ENCODE measurements at regions not wholly inside any gene's neighbourhood (a gene's known extent, or its start where the extent isn't known, plus 50 kb on each side); places are given as distances from the start of the nearest gene placed in this dataset.
A peak's percentile ranks its signal among the peaks of the same experiment; 100 is the strongest.

DNA sequence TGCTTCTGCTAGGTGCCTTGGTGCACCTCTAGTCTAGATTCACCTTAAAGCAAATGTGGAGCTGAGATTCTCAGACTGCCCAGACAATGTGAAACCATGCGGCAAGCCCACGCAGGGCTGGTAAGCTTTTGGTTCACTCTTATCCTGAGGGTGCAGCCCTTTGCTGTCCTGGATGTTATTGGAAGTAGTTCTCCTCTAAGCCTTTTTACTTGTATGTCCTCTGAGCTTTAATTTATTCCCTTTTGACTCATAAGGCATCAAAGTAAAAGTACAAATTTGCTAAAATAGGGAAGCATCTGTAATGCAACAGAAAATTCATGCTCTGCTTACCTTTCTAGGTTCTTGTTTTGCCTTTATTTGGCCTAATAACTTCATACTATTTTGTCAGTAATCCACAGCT is 186.8 kb downstream of the MACC1 start:
- H3K23ac ChIP-seq (ENCODE audit: insufficient read length) = no peak overlapping the region
- POLR2A ChIA-PET (ENCODE audit: partially characterized antibody) = interaction anchor here (0.8 to 1.1 kb wide), 2 partner anchors 82 to 96 kb away, joined by 3 to 4 read pairs; no protein-coding TSS in a partner anchor
- no peak overlapping the region for H2AFZ ChIP-seq (ENCODE audit: low read length)
- H3K4me1 ChIP-seq (replicated peaks in 1 of 4; ENCODE audit: control insufficient read depth in 3 of 4, insufficient read depth in 4 of 4, low read length in 3 of 4) = peaks cover 4 to 15% (median 7%) of the 10 kb centered on the region in 4 experiments
- WGBS, 2 experiments (ENCODE audit: extremely low coverage in 1 of 2, insufficient coverage in 1 of 2, insufficient read length in 1 of 2, insufficient replicate concordance in 2 of 2, low coverage in 1 of 2, low lambda C conversion rate in 2 of 2, missing lambda C conversion rate in 1 of 2) = 74% methylated on average over 2 of the region's 2 CpGs; no CpG with 5 or more reads in 1 of the 2 experiments
- FAIRE-seq (no peak), DNase-seq (ENCODE audit: low read depth in 1 of 2, low spot score in 2 of 2) (no peak)
- H3K36me3 ChIP-seq (ENCODE audit: control insufficient read depth in 2 of 4, insufficient read depth in 4 of 4, low read length in 3 of 4) = peaks cover 0 to 6% (median 0%) of the 10 kb centered on the region in 4 experiments; a peak in 1 of 8 replicates
- no peak overlapping the region for H2BK15ac ChIP-seq (ENCODE audit: low read length)
- no peaks in the 10 kb centered on the region for H3K27me3 ChIP-seq (replicated peaks in 1 of 4; ENCODE audit: control insufficient read depth in 3 of 4, extremely low read depth in 1 of 4, insufficient read depth in 3 of 4, low read length in 3 of 4)
- H3K27ac ChIP-seq (ENCODE audit: low read depth, low read length) = no peak overlapping the region
- H3K9ac ChIP-seq (replicated peaks in 1 of 4; ENCODE audit: extremely low read depth in 1 of 4, low read depth in 3 of 4, low read length in 3 of 4) = no peak overlapping the region
- H3K18ac ChIP-seq (ENCODE audit: extremely low read depth, low read length) = no peak overlapping the region
- H4K91ac ChIP-seq (replicated peaks; ENCODE audit: insufficient read length, low read length) = no peak overlapping the region
- H3K79me2 ChIP-seq (ENCODE audit: control insufficient read depth in 1 of 2, insufficient read depth in 2 of 2, low read length in 2 of 2) = peaks cover 0 to 12% of the 10 kb centered on the region in 2 experiments; a peak in 1 of 4 replicates
- H2BK12ac ChIP-seq (ENCODE audit: low read depth, low read length) = no peak overlapping the region
- H3K4me3 ChIP-seq (ENCODE audit: extremely low read depth in 1 of 4, insufficient read depth in 2 of 4, low read depth in 3 of 4, low read length in 4 of 4) = no peak overlapping the region
- H2BK20ac ChIP-seq (ENCODE audit: low read length) = no peak overlapping the region
- no peak overlapping the region for H2BK120ac ChIP-seq (replicated peaks; ENCODE audit: low read depth, low read length)
- H2AK5ac ChIP-seq (ENCODE audit: low read depth, low read length) = no peak overlapping the region
- H3K56ac ChIP-seq (replicated peaks; ENCODE audit: insufficient read length, low read depth, low read length) = no peak overlapping the region
- peak overlapping the region; percentile 13 for H4K5ac ChIP-seq (ENCODE audit: insufficient read length, low read depth, low read length)
- H3K23me2 ChIP-seq (ENCODE audit: low read depth, low read length) = no peaks in the 10 kb centered on the region
- no peak overlapping the region for H3K4ac ChIP-seq (replicated peaks; ENCODE audit: insufficient read length, low read depth, low read length)
- CTCF ChIA-PET (ENCODE audit: partially characterized antibody) = interaction anchor here (0.9 to 1.5 kb wide), 3 partner anchors 19 to 142 kb away, joined by 3 to 4 read pairs (median 3); no protein-coding TSS in a partner anchor
- H4K20me1 ChIP-seq (replicated peaks in 1 of 2; ENCODE audit: control insufficient read depth in 1 of 2, insufficient read depth in 2 of 2, low read length in 2 of 2) = no peaks in the 10 kb centered on the region
- no peaks in the 10 kb centered on the region; the same call in 1 of the 2 replicates for H3K79me1 ChIP-seq (ENCODE audit: low read depth, low read length)
- no peak for TF ChIP-seq CHD2 (IDR thresholded peaks at IDR 0.05; ENCODE audit: low read length)
- H4K8ac ChIP-seq (ENCODE audit: extremely low read depth, insufficient read depth, low read length) = no peak overlapping the region
- H3K4me2 ChIP-seq (ENCODE audit: insufficient read depth in 1 of 2, low read depth in 2 of 2, low read length in 2 of 2) = no peak overlapping the region
- no peak overlapping the region for H2BK5ac ChIP-seq (ENCODE audit: low read depth, low read length)
- H3K9me3 ChIP-seq (ENCODE audit: insufficient read depth in 2 of 2, low read depth in 1 of 2, low read length in 1 of 2) = no peaks in the 10 kb centered on the region
- H3K14ac ChIP-seq (ENCODE audit: insufficient read length) = no peak overlapping the region

Data from H1 (cell line).